HEK293T (cell line): ENCODE measurements at regions not wholly inside any gene's neighbourhood (a gene's known extent, or its start where the extent isn't known, plus 50 kb on each side); places are given as distances from the start of the nearest gene placed in this dataset.

Source experiments
- BHLHE40 ChIP-seq: fragments of 450-650 bp; IDR thresholded peaks from 2 replicates; pipeline ENCODE4 v1.6.1; 2016; ENCODE audit warnings: mild to moderate bottlenecking, moderate library complexity, borderline replicate concordance
- CTBP1 ChIP-seq: fragments of 450-650 bp; IDR thresholded peaks from 2 replicates; pipeline ENCODE4 v1.6.1; 2016; ENCODE audit warnings: borderline replicate concordance
- ELF4 ChIP-seq: fragments of 450-650 bp; IDR thresholded peaks from 2 replicates; pipeline ENCODE4 v1.6.1; 2017; ENCODE audit warnings: antibody characterized with exemption
- FOXA1 ChIP-seq: fragments of 450-650 bp; IDR thresholded peaks from 2 replicates; pipeline ENCODE4 v1.6.1; 2016; ENCODE audit warnings: mild to moderate bottlenecking
- FOXM1 ChIP-seq: fragments of 450-650 bp; IDR thresholded peaks from 2 replicates; pipeline ENCODE4 v1.6.1; 2017; ENCODE audit warnings: mild to moderate bottlenecking, borderline replicate concordance
- NFRKB ChIP-seq: fragments of 450-650 bp; IDR thresholded peaks from 2 replicates; pipeline ENCODE4 v1.6.1; 2016; ENCODE audit warnings: mild to moderate bottlenecking, moderate library complexity
- SP1 ChIP-seq: fragments of 450-650 bp; IDR thresholded peaks from 2 replicates; pipeline ENCODE4 v1.6.1; 2017
- SUZ12 ChIP-seq: fragments of 450-650 bp; IDR thresholded peaks from 2 replicates; pipeline ENCODE4 v1.6.1; 2016; ENCODE audit warnings: mild to moderate bottlenecking
- TARDBP ChIP-seq: fragments of 450-650 bp; IDR thresholded peaks from 2 replicates; pipeline ENCODE4 v1.6.1; 2016

- TF ChIP-seq TARDBP (no peak), SP1 (no peak), BHLHE40 (no peak), SUZ12 (no peak), FOXM1 (no peak), NFRKB (no peak), ELF4 (no peak), FOXA1 (no peak), CTBP1 (no peak)
Observed at GRCh38 chr1:67953301-67953700, 97.1 kb downstream of the DIRAS3 start.
